Stimulated activated naive B cell treated with anti-CD40 and anti-IgM and Interleukin-4, amounts not matched to agents 10 μg/mL and 1 μg/mL and 100 μg/mL, for 72 hours (primary cell): ENCODE measurements at regions not wholly inside any gene's neighbourhood (a gene's known extent, or its start where the extent isn't known, plus 50 kb on each side); places are given as distances from the start of the nearest gene placed in this dataset.
"Not testable (repeated sequence)": the region's sequence is repeated elsewhere in the genome, so short reads cannot be mapped to it uniquely, and the experiment has no call there.

Experiments used
- ATAC-seq, 2 donors: fragments of 150-1000 bp; cut with Tn5 transposase; replicated peaks; 2 replicates each; pipeline ENCODE4 v1.10.0; 2021; ENCODE audit warnings: moderate library complexity in 1 of 2
- DNase-seq: peaks from one replicate; pipeline ENCODE4 v3.0.0; 2021
- H3K27ac Mint-ChIP-seq: one replicate; pipeline ENCODE4 v1.8.0; 2022; ENCODE audit warnings: mild to moderate bottlenecking, mixed read lengths
- H3K27me3 Mint-ChIP-seq, 2 donors: one replicate each; pipeline ENCODE4 v1.8.0; 2022; ENCODE audit warnings: mixed read lengths in 2 of 2
- H3K36me3 Mint-ChIP-seq, 2 donors: one replicate each; pipeline ENCODE4 v1.8.0; 2022; ENCODE audit warnings: mixed read lengths in 2 of 2, mild to moderate bottlenecking in 1 of 2
- H3K4me1 Mint-ChIP-seq, 2 donors: one replicate each; pipeline ENCODE4 v1.8.0; 2022; ENCODE audit warnings: mixed read lengths in 2 of 2, mild to moderate bottlenecking in 1 of 2
- H3K4me3 Mint-ChIP-seq, 2 donors: one replicate each; pipeline ENCODE4 v1.8.0; 2022; ENCODE audit warnings: mild to moderate bottlenecking in 2 of 2, mixed read lengths in 2 of 2, moderate library complexity in 1 of 2
- H3K9me3 Mint-ChIP-seq, 2 donors: one replicate each; pipeline ENCODE4 v1.8.0; 2022; ENCODE audit warnings: mixed read lengths in 2 of 2, mild to moderate bottlenecking in 1 of 2

- Mint-ChIP-seq H3K27ac (no peak overlapping the region), H3K36me3 (peaks cover 0 to 6% of the 10 kb centered on the region in 2 donors), H3K9me3 (peaks cover 6 to 8% of the 10 kb centered on the region in 2 donors), H3K27me3 (peaks cover 5 to 6% of the 10 kb centered on the region in 2 donors), H3K4me1 (peaks cover 16% of the 10 kb centered on the region in 2 donors), H3K4me3 (no peak overlapping the region)
- DNase-seq (no peak), ATAC-seq (no peak)
These were observed 50.5 kb upstream of the GRIN2A start for GRCh38 chr16:10232757-10233156.

GRCh38 chr16:10239640-10240039 is 57.4 kb upstream of the GRIN2A start:
- DNase-seq, result no peak
- no peak overlapping the region for H3K4me3 Mint-ChIP-seq

GRCh38 chr16:10240854-10241613 is 58.8 kb upstream of the GRIN2A start:
- no peak overlapping the region for H3K4me3 Mint-ChIP-seq
- no peaks in the 10 kb centered on the region for H3K9me3 Mint-ChIP-seq
- H3K27me3 Mint-ChIP-seq, result peaks cover 8 to 21% of the 10 kb centered on the region in 2 donors
- DNase-seq (no peak), ATAC-seq (no peak)
- peaks cover 9 to 24% of the 10 kb centered on the region in 2 donors for H3K4me1 Mint-ChIP-seq
- H3K27ac Mint-ChIP-seq, result no peak overlapping the region
- no peaks in the 10 kb centered on the region for H3K36me3 Mint-ChIP-seq

More at GRCh38 chr16:10239640-10240039, 57.4 kb upstream of the GRIN2A start:
- no peak overlapping the region for H3K27ac Mint-ChIP-seq
- no peaks in the 10 kb centered on the region for H3K36me3 Mint-ChIP-seq
- peaks cover 8 to 21% of the 10 kb centered on the region in 2 donors for H3K27me3 Mint-ChIP-seq
- ATAC-seq, result no peak
- H3K9me3 Mint-ChIP-seq, result no peaks in the 10 kb centered on the region
- H3K4me1 Mint-ChIP-seq, result peaks cover 9 to 24% of the 10 kb centered on the region in 2 donors

GRCh38 chr16:10242097-10242496 is 59.9 kb upstream of the GRIN2A start:
- no peak for ATAC-seq
- Mint-ChIP-seq H3K27ac (peak overlapping the region; percentile 62), H3K4me3 (no peak overlapping the region), H3K4me1 (peaks cover 9 to 24% of the 10 kb centered on the region in 2 donors), H3K9me3 (no peaks in the 10 kb centered on the region), H3K27me3 (peaks cover 8 to 21% of the 10 kb centered on the region in 2 donors), H3K36me3 (no peaks in the 10 kb centered on the region)
- DNase-seq, result no peak

GRCh38 chr16:10242916-10243315 is 60.7 kb upstream of the GRIN2A start:
- Mint-ChIP-seq H3K27me3 (peaks cover 8 to 21% of the 10 kb centered on the region in 2 donors), H3K27ac (no peak overlapping the region), H3K9me3 (no peaks in the 10 kb centered on the region), H3K4me1 (peaks cover 9 to 24% of the 10 kb centered on the region in 2 donors), H3K4me3 (no peak overlapping the region), H3K36me3 (no peaks in the 10 kb centered on the region)
- DNase-seq (no peak), ATAC-seq (peak; percentile 90 to 91)

GRCh38 chr16:10245002-10245401 is 62.8 kb upstream of the GRIN2A start:
- peaks cover 0 to 7% of the 10 kb centered on the region in 2 donors for H3K27me3 Mint-ChIP-seq
- H3K36me3 Mint-ChIP-seq, result no peaks in the 10 kb centered on the region
- DNase-seq (no peak), ATAC-seq (no peak)
- H3K4me3 Mint-ChIP-seq, result no peak overlapping the region
- H3K9me3 Mint-ChIP-seq, result no peaks in the 10 kb centered on the region
- H3K4me1 Mint-ChIP-seq, result peaks cover 11 to 32% of the 10 kb centered on the region in 2 donors
- no peak overlapping the region for H3K27ac Mint-ChIP-seq

GRCh38 chr16:10250137-10250828 is 68.1 kb upstream of the GRIN2A start:
- H3K4me3 Mint-ChIP-seq, result no peak overlapping the region
- H3K36me3 Mint-ChIP-seq, result no peaks in the 10 kb centered on the region
- DNase-seq (no peak), ATAC-seq (peak; percentile 77 to 87)
- H3K27ac Mint-ChIP-seq, result no peak overlapping the region
- no peaks in the 10 kb centered on the region for H3K9me3 Mint-ChIP-seq
- H3K4me1 Mint-ChIP-seq, result peaks cover 1 to 10% of the 10 kb centered on the region in 2 donors
- peaks cover 7 to 15% of the 10 kb centered on the region in 2 donors for H3K27me3 Mint-ChIP-seq

- no peak for ATAC-seq
- Mint-ChIP-seq H3K9me3 (no peaks in the 10 kb centered on the region), H3K27ac (peak overlapping the region; percentile 79), H3K36me3 (no peaks in the 10 kb centered on the region), H3K4me1 (peaks cover 17 to 29% of the 10 kb centered on the region in 2 donors), H3K4me3 (no peak overlapping the region), H3K27me3 (peaks cover 7 to 15% of the 10 kb centered on the region in 2 donors)
- DNase-seq, result no peak
These were observed 69.9 kb upstream of the GRIN2A start for GRCh38 chr16:10252155-10252554.

- Mint-ChIP-seq H3K36me3 (no peaks in the 10 kb centered on the region), H3K9me3 (no peaks in the 10 kb centered on the region), H3K27ac (no peak overlapping the region), H3K4me1 (peaks cover 23 to 32% of the 10 kb centered on the region in 2 donors), H3K27me3 (peaks cover 7 to 15% of the 10 kb centered on the region in 2 donors), H3K4me3 (no peak overlapping the region)
- no peak for DNase-seq
- no peak for ATAC-seq
These were observed 71.2 kb upstream of the GRIN2A start for GRCh38 chr16:10253409-10253808.

- no peak for DNase-seq
- Mint-ChIP-seq H3K4me1 (peaks cover 30 to 43% of the 10 kb centered on the region in 2 donors), H3K9me3 (no peaks in the 10 kb centered on the region), H3K4me3 (peak overlapping the region in 1 of 2 donors; percentile 66), H3K27ac (peak overlapping the region; percentile 42), H3K27me3 (peaks cover 7 to 15% of the 10 kb centered on the region in 2 donors), H3K36me3 (no peaks in the 10 kb centered on the region)
- ATAC-seq, result no peak
These were observed 73.5 kb upstream of the GRIN2A start for GRCh38 chr16:10255728-10256127.

GRCh38 chr16:10256784-10257641 is 74.8 kb upstream of the GRIN2A start:
- Mint-ChIP-seq H3K9me3 (no peaks in the 10 kb centered on the region), H3K4me3 (peak overlapping the region; percentile 42 to 66), H3K27ac (peak overlapping the region; percentile 62), H3K4me1 (peaks cover 35 to 53% of the 10 kb centered on the region in 2 donors), H3K36me3 (no peaks in the 10 kb centered on the region), H3K27me3 (peaks cover 4 to 12% of the 10 kb centered on the region in 2 donors)
- peak; percentile 75 to 78 for ATAC-seq
- DNase-seq, result peak; percentile 24

GRCh38 chr16:10257642-10258251 is 75.5 kb upstream of the GRIN2A start:
- H3K36me3 Mint-ChIP-seq, DNase-seq, H3K4me3 Mint-ChIP-seq, H3K9me3 Mint-ChIP-seq, ATAC-seq, H3K27me3 Mint-ChIP-seq: not testable (repeated sequence)
- Mint-ChIP-seq H3K4me1 (peaks cover 35 to 59% of the 10 kb centered on the region in 2 donors), H3K27ac (peak overlapping the region; percentile 62)

GRCh38 chr16:10258930-10259603 is 76.8 kb upstream of the GRIN2A start:
- peaks cover 35 to 59% of the 10 kb centered on the region in 2 donors for H3K4me1 Mint-ChIP-seq
- not testable (repeated sequence) for H3K36me3 Mint-ChIP-seq, H3K9me3 Mint-ChIP-seq, H3K27me3 Mint-ChIP-seq
- DNase-seq (peak; percentile 41), ATAC-seq (peak in 1 of 2 donors; percentile 9)
- peak overlapping the region; percentile 14 to 31 for H3K4me3 Mint-ChIP-seq
- H3K27ac Mint-ChIP-seq, result peak overlapping the region; percentile 56
